ENCODE measurements at regions not wholly inside any gene's neighbourhood (a gene's known extent, or its start where the extent isn't known, plus 50 kb on each side); places are given as distances from the start of the nearest gene placed in this dataset.

- no peak for TF ChIP-seq ZBTB40 (IDR thresholded peaks at IDR 0.05)
- no peak for TF ChIP-seq ZBTB40 (CRISPR knock-in tag; IDR thresholded peaks at IDR 0.05)
- TF ChIP-seq TSHZ1 (CRISPR knock-in tag; IDR thresholded peaks at IDR 0.05): no peak
- TF ChIP-seq MCM7 (IDR thresholded peaks at IDR 0.05): no peak
- no peak for TF ChIP-seq TAF1 (IDR thresholded peaks at IDR 0.05; ENCODE audit: control insufficient read depth, extremely low read depth, insufficient read depth, low read length, severe bottlenecking)
- no peak for TF ChIP-seq POLR2AphosphoS2 (IDR thresholded peaks at IDR 0.05; ENCODE audit: low read length)
- no peak for TF ChIP-seq CTCF (IDR thresholded peaks at IDR 0.05 in 2 of 3, conservative IDR thresholded peaks at IDR 0.05 in 1 of 3; ENCODE audit: insufficient read depth in 2 of 3, low read depth in 1 of 3, low read length in 3 of 3)
- TF ChIP-seq MAFF (IDR thresholded peaks at IDR 0.05; ENCODE audit: low read length): no peak
- no peak for TF ChIP-seq POLR2A (conservative IDR thresholded peaks at IDR 0.05)
Measured at GRCh38 chr2:155456222-155456621, 757.7 kb downstream of the KCNJ3 start.

All from K562 (cell line).